T-helper 17 cell (primary cell): ENCODE measurements at regions not wholly inside any gene's neighbourhood (a gene's known extent, or its start where the extent isn't known, plus 50 kb on each side); places are given as distances from the start of the nearest gene placed in this dataset.

Experiments used
- ATAC-seq: fragments of 150-1000 bp; cut with Tn5 transposase; 2 replicates; pipeline ENCODE4 v1.10.0; 2021; ENCODE audit warnings: mild to moderate bottlenecking, moderate library complexity
- DNase-seq, 3 donors: peaks; one replicate each; pipeline versions ENCODE4 v3.0.0 to v3.0.0-alpha.2; 2020 to 2021
- H3K9me3 ChIP-seq: one replicate; pipeline ENCODE4 v1.7.0; 2013; ENCODE audit warnings: low read length, mild to moderate bottlenecking; ENCODE audit not compliant: control insufficient read depth, poor library complexity, severe bottlenecking
- H3K27ac Mint-ChIP-seq: one replicate; pipeline ENCODE4 v1.8.0; 2022; ENCODE audit warnings: mild to moderate bottlenecking, moderate library complexity, mixed read lengths
- H3K27me3 Mint-ChIP-seq: one replicate; pipeline ENCODE4 v1.8.0; 2022; ENCODE audit warnings: mixed read lengths
- H3K36me3 Mint-ChIP-seq: one replicate; pipeline ENCODE4 v1.8.0; 2022; ENCODE audit warnings: low read depth, mixed read lengths
- H3K4me1 Mint-ChIP-seq: one replicate; pipeline ENCODE4 v1.8.0; 2022; ENCODE audit warnings: mild to moderate bottlenecking, mixed read lengths
- H3K4me3 Mint-ChIP-seq: one replicate; pipeline ENCODE4 v1.8.0; 2022; ENCODE audit warnings: mild to moderate bottlenecking, moderate library complexity, mixed read lengths

DNA sequence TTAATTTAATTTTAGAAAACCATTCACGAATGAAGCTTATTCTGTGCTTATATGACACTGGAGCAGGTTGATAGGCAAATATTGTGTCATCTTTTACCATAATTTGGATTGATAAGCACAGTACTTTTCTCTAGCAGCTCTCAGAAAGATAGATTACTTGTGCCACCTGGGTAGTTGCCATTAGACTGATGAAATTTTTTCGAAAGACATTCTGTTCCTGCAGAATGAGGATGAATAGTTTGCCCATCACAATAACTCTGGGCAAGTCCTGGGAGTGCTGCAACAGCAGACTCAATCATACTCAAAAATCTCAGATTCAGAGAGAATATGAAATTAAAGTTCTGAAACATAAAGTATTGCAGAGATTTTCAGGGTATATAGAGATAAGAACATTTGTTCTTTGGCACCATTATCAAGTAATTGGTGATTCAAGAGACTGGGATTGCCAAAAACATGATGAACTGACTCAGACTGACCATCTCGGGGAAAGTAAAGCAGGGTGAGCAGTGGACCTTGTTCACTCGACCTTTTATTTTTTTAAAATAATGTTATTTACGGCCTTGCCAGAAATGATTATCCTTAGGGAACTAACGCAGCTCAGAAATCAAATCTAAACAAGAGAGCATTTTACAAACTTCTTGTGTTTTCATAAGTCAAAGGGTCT lies 65.8 kb upstream of the PTCHD4 start:
- no peaks in the 10 kb centered on the region for H3K4me1 Mint-ChIP-seq
- no peaks in the 10 kb centered on the region for H3K36me3 Mint-ChIP-seq
- H3K9me3 ChIP-seq, result no peaks in the 10 kb centered on the region
- no peak for DNase-seq
- H3K27ac Mint-ChIP-seq, result no peak overlapping the region
- H3K4me3 Mint-ChIP-seq, result no peak overlapping the region
- no peaks in the 10 kb centered on the region for H3K27me3 Mint-ChIP-seq
- ATAC-seq, result no peak

DNA sequence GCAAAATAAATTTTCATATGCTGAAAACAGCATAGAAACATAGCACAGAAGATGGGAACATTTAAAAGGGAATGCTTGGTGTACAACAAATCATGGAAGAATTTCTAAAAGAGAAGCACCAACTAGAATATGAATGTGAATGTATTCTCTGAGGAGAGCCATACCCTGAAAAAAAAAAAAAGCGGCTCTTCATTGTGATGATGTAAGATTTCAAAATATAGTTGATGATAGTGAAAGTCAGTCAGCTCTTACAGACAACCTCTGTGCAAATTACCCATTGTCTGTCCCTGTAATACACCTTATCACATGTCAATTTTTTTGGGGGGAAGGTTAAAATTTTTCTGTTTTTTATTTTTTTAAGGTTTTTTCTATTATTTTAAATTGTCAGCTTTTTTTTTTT lies 58.6 kb upstream of the PTCHD4 start:
- no peak overlapping the region for H3K4me3 Mint-ChIP-seq
- no peak for DNase-seq
- ATAC-seq, result no peak
- H3K4me1 Mint-ChIP-seq, result no peaks in the 10 kb centered on the region
- H3K9me3 ChIP-seq, result no peaks in the 10 kb centered on the region
- H3K36me3 Mint-ChIP-seq, result no peaks in the 10 kb centered on the region
- H3K27ac Mint-ChIP-seq, result no peak overlapping the region
- no peaks in the 10 kb centered on the region for H3K27me3 Mint-ChIP-seq
